ENCODE measurements at regions not wholly inside any gene's neighbourhood (a gene's known extent, or its start where the extent isn't known, plus 50 kb on each side); places are given as distances from the start of the nearest gene placed in this dataset.

DNA sequence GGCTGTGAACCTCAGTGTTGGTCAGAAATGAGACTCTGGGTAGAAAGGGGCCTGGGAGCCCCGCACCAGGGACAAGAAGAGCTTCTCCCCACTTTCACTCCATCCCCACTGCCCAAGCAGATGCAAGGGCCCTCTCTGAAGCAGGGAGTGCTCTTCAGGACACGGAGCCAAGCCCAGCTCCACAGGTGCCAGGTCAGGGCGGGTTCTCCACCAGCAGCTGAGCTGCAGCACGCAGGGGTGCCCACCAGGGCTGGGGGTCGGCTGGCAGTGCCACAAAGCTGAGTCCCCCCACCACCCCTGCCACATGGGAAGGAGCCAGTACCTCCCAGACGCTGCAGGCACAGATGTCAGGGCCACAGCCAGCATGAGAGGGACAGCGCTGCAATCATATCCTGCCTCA is 106.2 kb downstream of the INHBB start:
- TF ChIP-seq, protein P1, sequence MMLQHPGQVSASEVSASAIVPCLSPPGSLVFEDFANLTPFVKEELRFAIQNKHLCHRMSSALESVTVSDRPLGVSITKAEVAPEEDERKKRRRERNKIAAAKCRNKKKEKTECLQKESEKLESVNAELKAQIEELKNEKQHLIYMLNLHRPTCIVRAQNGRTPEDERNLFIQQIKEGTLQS (IDR thresholded peaks at IDR 0.05; ENCODE audit: insufficient read depth, low read depth, low read length), result no peak
- no peak for TF ChIP-seq YY1 (IDR thresholded peaks at IDR 0.05; ENCODE audit: low read depth, low read length)
- TF ChIP-seq JUND (IDR thresholded peaks at IDR 0.05; ENCODE audit: low read length), result no peak
- TF ChIP-seq, protein P2, sequence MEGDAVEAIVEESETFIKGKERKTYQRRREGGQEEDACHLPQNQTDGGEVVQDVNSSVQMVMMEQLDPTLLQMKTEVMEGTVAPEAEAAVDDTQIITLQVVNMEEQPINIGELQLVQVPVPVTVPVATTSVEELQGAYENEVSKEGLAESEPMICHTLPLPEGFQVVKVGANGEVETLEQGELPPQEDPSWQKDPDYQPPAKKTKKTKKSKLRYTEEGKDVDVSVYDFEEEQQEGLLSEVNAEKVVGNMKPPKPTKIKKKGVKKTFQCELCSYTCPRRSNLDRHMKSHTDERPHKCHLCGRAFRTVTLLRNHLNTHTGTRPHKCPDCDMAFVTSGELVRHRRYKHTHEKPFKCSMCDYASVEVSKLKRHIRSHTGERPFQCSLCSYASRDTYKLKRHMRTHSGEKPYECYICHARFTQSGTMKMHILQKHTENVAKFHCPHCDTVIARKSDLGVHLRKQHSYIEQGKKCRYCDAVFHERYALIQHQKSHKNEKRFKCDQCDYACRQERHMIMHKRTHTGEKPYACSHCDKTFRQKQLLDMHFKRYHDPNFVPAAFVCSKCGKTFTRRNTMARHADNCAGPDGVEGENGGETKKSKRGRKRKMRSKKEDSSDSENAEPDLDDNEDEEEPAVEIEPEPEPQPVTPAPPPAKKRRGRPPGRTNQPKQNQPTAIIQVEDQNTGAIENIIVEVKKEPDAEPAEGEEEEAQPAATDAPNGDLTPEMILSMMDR (IDR thresholded peaks at IDR 0.05; ENCODE audit: control extremely low read depth in 1 of 3, insufficient read depth in 1 of 3, low read depth in 1 of 3, low read length in 3 of 3), result no peak
- no peak for TF ChIP-seq POLR2AphosphoS5 (IDR thresholded peaks at IDR 0.05; ENCODE audit: low read depth, low read length)
- TF ChIP-seq EGR1 (IDR thresholded peaks at IDR 0.05; ENCODE audit: borderline replicate concordance, low read depth, low read length), result no peak
- TF ChIP-seq NANOG (IDR thresholded peaks at IDR 0.05; ENCODE audit: insufficient read depth, low read depth, low read length, poor library complexity, severe bottlenecking), result no peak
- no peak for TF ChIP-seq POLR2A (IDR thresholded peaks at IDR 0.05; ENCODE audit: control extremely low read depth in 1 of 2, low read depth in 2 of 2, low read length in 2 of 2)
- no peak for TF ChIP-seq SAP30 (IDR thresholded peaks at IDR 0.05; ENCODE audit: insufficient read depth, insufficient replicate concordance, low read length)
